HCT116 (cell line): ENCODE measurements at regions not wholly inside any gene's neighbourhood (a gene's known extent, or its start where the extent isn't known, plus 50 kb on each side); places are given as distances from the start of the nearest gene placed in this dataset.

Source experiments
- ATAC-seq: fragments of 200-7000 bp; cut with Tn5 transposase; 2 replicates; pipeline ENCODE4 v1.9.1; 2020; ENCODE audit warnings: mild to moderate bottlenecking, moderate library complexity
- BruUV-seq: library from RNA; stranded (reverse); fragments of 400-500 nt; replicated peaks from 2 replicates; lab custom pipeline; 2021; lab: Mats Ljungman, UMichigan
- CTCF ChIA-PET: fragments of 300-600 bp; sonication (Branson Sonifier 250); formaldehyde crosslinking; loops from one replicate; lab custom pipeline; 2021; ENCODE audit warnings: antibody characterized with exemption; lab: Charles Lee
- POLR2A ChIA-PET: fragments of 300-600, 350-600 bp; sonication (Branson Sonifier 250); formaldehyde crosslinking; loops from one replicate; lab custom pipeline; 2021; ENCODE audit warnings: antibody characterized with exemption; lab: Charles Lee
- RAD21 ChIA-PET, 2 experiments: fragments of 300-600 bp; sonication (Branson Sonifier 250); formaldehyde crosslinking; loops; one replicate each; lab custom pipeline; 2023; ENCODE audit warnings: low total read pairs in 2 of 2; ENCODE audit not compliant: uncharacterized antibody in 2 of 2, unreplicated experiment in 2 of 2, low non-redundant PET in 1 of 2; lab: Charles Lee
- DNase-seq: peaks from one replicate; pipeline ENCODE4 v3.0.0-alpha.2; 2010; ENCODE audit warnings: low read depth, low spot score
- H2AFZ ChIP-seq: fragments of 200-600 bp; shearing (Covaris generic), sonication (generic); 2 replicates; pipeline ENCODE4 v1.6.1; 2017; ENCODE audit warnings: low read depth, mixed run types, mixed read lengths, antibody characterized with exemption, low read length; ENCODE audit not compliant: poor library complexity, severe bottlenecking
- H3K27ac ChIP-seq: 2 replicates; pipeline ENCODE4 v1.5.1; 2012; ENCODE audit warnings: low read depth, low read length
- H3K27me3 ChIP-seq: fragments of 200-600 bp; sonication (generic); 2 replicates; pipeline ENCODE4 v1.6.1; 2016; ENCODE audit warnings: mixed run types, low read length, mixed read lengths; ENCODE audit not compliant: insufficient read depth
- H3K36me3 ChIP-seq, 2 experiments: fragments of 200-500 bp in 1 of 2; fragments of 200-600 bp in 1 of 2; sonication (Bioruptor generic) in 1 of 2; sonication (generic) in 1 of 2; 2 replicates each; pipeline versions ENCODE4 v1.5.1 to v1.6.1; 2014 to 2016; ENCODE audit warnings: low read length in 2 of 2, inconsistent platforms in 1 of 2, mixed read lengths in 1 of 2, mixed run types in 1 of 2; ENCODE audit not compliant: insufficient read depth in 2 of 2, control insufficient read depth in 1 of 2
- H3K4me1 ChIP-seq, 2 experiments: fragments of 200-600 bp in 1 of 2; sonication (generic) in 1 of 2; 2 replicates each; pipeline versions ENCODE4 v1.5.1 to v1.6.1; 2012 to 2017; ENCODE audit warnings: low read length in 2 of 2, inconsistent platforms in 1 of 2, mild to moderate bottlenecking in 1 of 2, mixed read lengths in 1 of 2, mixed run types in 1 of 2, moderate library complexity in 1 of 2; ENCODE audit not compliant: insufficient read depth in 2 of 2, control insufficient read depth in 1 of 2
- H3K4me2 ChIP-seq: fragments of 200-600 bp; sonication (generic); 2 replicates; pipeline ENCODE4 v1.6.1; 2017; ENCODE audit warnings: mixed run types, low read length, mixed read lengths
- H3K4me3 ChIP-seq, 2 experiments: fragments of 200-600 bp in 1 of 2; sonication (generic) in 1 of 2; replicated peaks in 1 of 2; 2 replicates each; pipeline ENCODE4 v1.5.1; 2011 to 2016; ENCODE audit warnings: low read length in 2 of 2, control low read depth in 1 of 2, low read depth in 1 of 2, mild to moderate bottlenecking in 1 of 2, mixed read lengths in 1 of 2, mixed run types in 1 of 2
- H3K79me2 ChIP-seq: fragments of 200-600 bp; sonication (generic); 2 replicates; pipeline ENCODE4 v1.6.1; 2017; ENCODE audit warnings: mild to moderate bottlenecking, mixed run types, low read length, moderate library complexity, mixed read lengths; ENCODE audit not compliant: insufficient read depth
- H3K9ac ChIP-seq: fragments of 200-600 bp; sonication (generic); 2 replicates; pipeline ENCODE4 v1.6.1; 2016; ENCODE audit warnings: low read length, mixed read lengths
- H3K9me2 ChIP-seq: fragments of 200-600 bp; sonication (generic), shearing (Covaris generic); 2 replicates; pipeline ENCODE4 v1.6.1; 2017; ENCODE audit warnings: mixed run types, mild to moderate bottlenecking, moderate library complexity; ENCODE audit not compliant: insufficient read depth
- H3K9me3 ChIP-seq, 2 experiments: fragments of 200-500 bp in 1 of 2; fragments of 200-600 bp in 1 of 2; sonication (Bioruptor generic) in 1 of 2; sonication (generic) in 1 of 2; 2 replicates each; pipeline ENCODE4 v1.6.1; 2014 to 2017; ENCODE audit warnings: low read length in 2 of 2, mixed read lengths in 2 of 2, inconsistent platforms in 1 of 2, low read depth in 1 of 2, mild to moderate bottlenecking in 1 of 2, mixed run types in 1 of 2, moderate library complexity in 1 of 2; ENCODE audit not compliant: control insufficient read depth in 1 of 2, insufficient read depth in 1 of 2
- H4K20me1 ChIP-seq: fragments of 200-600 bp; sonication (generic), shearing (Covaris generic); 2 replicates; pipeline ENCODE4 v1.6.1; 2017; ENCODE audit warnings: mixed run types, mild to moderate bottlenecking, moderate library complexity; ENCODE audit not compliant: insufficient read depth
- CEBPB ChIP-seq: IDR thresholded peaks from 2 replicates; pipeline ENCODE4 v1.6.1; 2012; ENCODE audit warnings: low read depth
- EZH2 ChIP-seq: fragments of 200-600 bp; sonication (generic); IDR thresholded peaks from 2 replicates; pipeline ENCODE4 v1.6.1; 2017; ENCODE audit warnings: antibody characterized with exemption, mixed run types
- EZH2phosphoT487 ChIP-seq: fragments of 200-600 bp; IDR thresholded peaks from 2 replicates; pipeline ENCODE4 v1.6.1; 2018; ENCODE audit warnings: antibody characterized with exemption, borderline replicate concordance
- FOSL1 ChIP-seq: IDR thresholded peaks from 2 replicates; pipeline ENCODE4 v1.6.1; 2012; ENCODE audit warnings: low read depth
- JUND ChIP-seq: IDR thresholded peaks from 2 replicates; pipeline ENCODE4 v1.6.1; 2012
- POLR2AphosphoS5 ChIP-seq: IDR thresholded peaks from 2 replicates; pipeline ENCODE4 v1.6.1; 2011; ENCODE audit warnings: mild to moderate bottlenecking, low read depth, low read length, moderate library complexity
- RAD21 ChIP-seq: IDR thresholded peaks from 2 replicates; pipeline ENCODE4 v1.6.1; 2012; ENCODE audit warnings: low read depth, mild to moderate bottlenecking
- SIN3A ChIP-seq: IDR thresholded peaks from 2 replicates; pipeline ENCODE4 v1.6.1; 2012; ENCODE audit warnings: low read depth
- SP1 ChIP-seq: IDR thresholded peaks from 2 replicates; pipeline ENCODE4 v1.6.1; 2012; ENCODE audit warnings: low read depth
- SRF ChIP-seq: IDR thresholded peaks from 2 replicates; pipeline ENCODE4 v1.6.1; 2012; ENCODE audit warnings: low read depth
- ZFX ChIP-seq: fragments of 450-650 bp; IDR thresholded peaks from 2 replicates; pipeline ENCODE4 v1.6.1; 2017
- ZNF274 ChIP-seq: fragments of 200-500 bp; sonication (Bioruptor generic); IDR thresholded peaks from 2 replicates; pipeline ENCODE4 v1.6.1; 2014; ENCODE audit warnings: mild to moderate bottlenecking, low read depth, low read length, inconsistent platforms
- intact Hi-C: fragments of 100-400 bp; cut with micrococcal nuclease; formaldehyde crosslinking; loops from 2 replicates; pipeline ENCODE4 v1.10.0; 2022
- TF ChIP-seq, protein P1 (sequence below): IDR thresholded peaks from 2 replicates; pipeline ENCODE4 v1.6.1; 2012
- TF ChIP-seq, protein P2 (sequence below): IDR thresholded peaks from 2 replicates; pipeline ENCODE4 v1.6.1; 2012; ENCODE audit warnings: low read depth

DNA sequence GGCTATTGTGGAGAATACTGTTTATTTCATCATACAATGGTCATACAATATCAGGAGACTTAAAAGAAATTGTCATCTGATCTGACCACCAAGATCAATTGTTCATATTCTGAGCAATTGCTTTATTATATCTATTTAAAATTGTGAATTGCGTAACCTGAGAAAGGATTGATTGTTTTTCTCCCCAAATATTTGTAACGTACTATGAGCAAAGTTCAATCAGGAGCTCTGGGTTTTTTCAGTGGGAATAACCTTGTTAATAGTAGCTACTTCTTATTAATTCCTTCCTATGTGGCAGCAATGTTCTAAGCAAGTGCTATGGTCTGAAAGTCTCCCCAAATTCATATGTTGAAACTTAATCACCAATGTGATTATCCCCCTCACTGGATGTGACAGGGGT, 323.1 kb downstream of the ZPLD1 start:
- Histone ChIP-seq H3K36me3 (no peaks in the 10 kb centered on the region), H3K27me3 (no peaks in the 10 kb centered on the region), H3K4me2 (no peak overlapping the region), H3K27ac (no peak overlapping the region), H3K4me3 (no peak overlapping the region), H4K20me1 (no peaks in the 10 kb centered on the region), H3K9me2 (no peaks in the 10 kb centered on the region), H3K79me2 (no peaks in the 10 kb centered on the region), H3K4me1 (no peaks in the 10 kb centered on the region), H2AFZ (no peak overlapping the region), H3K9me3 (no peaks in the 10 kb centered on the region), H3K9ac (no peak overlapping the region)
- intact Hi-C loops, result no loop called here
- RAD21 ChIA-PET, result no interaction called here
- DNase-seq, result no peak
- BruUV-seq, result no TSS peak
- ATAC-seq, result no peak
- TF ChIP-seq CEBPB, result no peak
- TF ChIP-seq, protein P1, sequence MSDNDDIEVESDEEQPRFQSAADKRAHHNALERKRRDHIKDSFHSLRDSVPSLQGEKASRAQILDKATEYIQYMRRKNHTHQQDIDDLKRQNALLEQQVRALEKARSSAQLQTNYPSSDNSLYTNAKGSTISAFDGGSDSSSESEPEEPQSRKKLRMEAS, result no peak
- TF ChIP-seq FOSL1, result no peak
- TF ChIP-seq SP1, result no peak
- TF ChIP-seq EZH2, result no peak
- CTCF ChIA-PET, result no interaction called here
- POLR2A ChIA-PET, result no interaction called here

DNA sequence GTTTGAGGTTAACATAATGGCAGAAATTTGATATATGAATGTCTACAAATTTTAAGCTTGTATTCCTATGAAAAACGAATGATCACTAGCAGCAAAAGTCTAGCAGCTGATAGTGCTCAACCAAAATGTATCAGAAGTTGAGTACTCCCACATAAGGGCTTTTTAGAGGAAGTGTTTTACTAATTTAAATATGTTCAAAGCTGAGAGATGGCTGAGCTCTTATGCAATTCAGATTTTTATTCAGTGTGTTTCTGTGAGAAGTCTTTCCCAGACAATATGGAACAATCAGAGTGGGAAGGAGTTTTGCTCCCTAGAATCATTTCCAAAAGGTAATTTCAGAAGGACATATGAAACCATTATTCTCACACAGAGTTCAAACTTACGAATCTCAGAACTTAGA, 327.0 kb downstream of the ZPLD1 start:
- Histone ChIP-seq H4K20me1 (no peaks in the 10 kb centered on the region), H3K9ac (no peak overlapping the region), H2AFZ (no peak overlapping the region), H3K4me2 (no peak overlapping the region), H3K36me3 (no peaks in the 10 kb centered on the region), H3K4me3 (no peak overlapping the region), H3K27me3 (no peaks in the 10 kb centered on the region), H3K79me2 (no peaks in the 10 kb centered on the region), H3K9me2 (no peaks in the 10 kb centered on the region), H3K4me1 (no peaks in the 10 kb centered on the region), H3K27ac (no peak overlapping the region), H3K9me3 (no peaks in the 10 kb centered on the region)
- TF ChIP-seq SIN3A, result no peak
- TF ChIP-seq RAD21, result no peak
- no peak for TF ChIP-seq POLR2AphosphoS5
- TF ChIP-seq SRF, result no peak
- no peak for TF ChIP-seq JUND
- TF ChIP-seq ZNF274, result no peak
- no peak for TF ChIP-seq CEBPB
- no peak for TF ChIP-seq FOSL1
- TF ChIP-seq, protein P1, result no peak
- no peak for TF ChIP-seq ZFX
- TF ChIP-seq EZH2, result no peak
- TF ChIP-seq, protein P2, sequence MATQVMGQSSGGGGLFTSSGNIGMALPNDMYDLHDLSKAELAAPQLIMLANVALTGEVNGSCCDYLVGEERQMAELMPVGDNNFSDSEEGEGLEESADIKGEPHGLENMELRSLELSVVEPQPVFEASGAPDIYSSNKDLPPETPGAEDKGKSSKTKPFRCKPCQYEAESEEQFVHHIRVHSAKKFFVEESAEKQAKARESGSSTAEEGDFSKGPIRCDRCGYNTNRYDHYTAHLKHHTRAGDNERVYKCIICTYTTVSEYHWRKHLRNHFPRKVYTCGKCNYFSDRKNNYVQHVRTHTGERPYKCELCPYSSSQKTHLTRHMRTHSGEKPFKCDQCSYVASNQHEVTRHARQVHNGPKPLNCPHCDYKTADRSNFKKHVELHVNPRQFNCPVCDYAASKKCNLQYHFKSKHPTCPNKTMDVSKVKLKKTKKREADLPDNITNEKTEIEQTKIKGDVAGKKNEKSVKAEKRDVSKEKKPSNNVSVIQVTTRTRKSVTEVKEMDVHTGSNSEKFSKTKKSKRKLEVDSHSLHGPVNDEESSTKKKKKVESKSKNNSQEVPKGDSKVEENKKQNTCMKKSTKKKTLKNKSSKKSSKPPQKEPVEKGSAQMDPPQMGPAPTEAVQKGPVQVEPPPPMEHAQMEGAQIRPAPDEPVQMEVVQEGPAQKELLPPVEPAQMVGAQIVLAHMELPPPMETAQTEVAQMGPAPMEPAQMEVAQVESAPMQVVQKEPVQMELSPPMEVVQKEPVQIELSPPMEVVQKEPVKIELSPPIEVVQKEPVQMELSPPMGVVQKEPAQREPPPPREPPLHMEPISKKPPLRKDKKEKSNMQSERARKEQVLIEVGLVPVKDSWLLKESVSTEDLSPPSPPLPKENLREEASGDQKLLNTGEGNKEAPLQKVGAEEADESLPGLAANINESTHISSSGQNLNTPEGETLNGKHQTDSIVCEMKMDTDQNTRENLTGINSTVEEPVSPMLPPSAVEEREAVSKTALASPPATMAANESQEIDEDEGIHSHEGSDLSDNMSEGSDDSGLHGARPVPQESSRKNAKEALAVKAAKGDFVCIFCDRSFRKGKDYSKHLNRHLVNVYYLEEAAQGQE, result no peak
- TF ChIP-seq EZH2phosphoT487, result no peak
- POLR2A ChIA-PET, result no interaction called here
- intact Hi-C loops, result no loop called here
- DNase-seq (no peak), ATAC-seq (no peak)
- BruUV-seq, result no TSS peak
- CTCF ChIA-PET, result no interaction called here
- RAD21 ChIA-PET, result no interaction called here
